Endodermal cell (in vitro differentiated cells): ENCODE measurements at regions not wholly inside any gene's neighbourhood (a gene's known extent, or its start where the extent isn't known, plus 50 kb on each side); places are given as distances from the start of the nearest gene placed in this dataset.

ENCODE experiments used
- DNase-seq: peaks from one replicate; pipeline ENCODE4 v3.0.0-alpha.2; 2017
- H3K27ac ChIP-seq: 2 replicates; pipeline ENCODE4 v1.5.1; 2013; ENCODE audit warnings: mild to moderate bottlenecking, low read depth, low read length, moderate library complexity
- H3K27me3 ChIP-seq: 2 replicates; pipeline ENCODE4 v1.6.1; 2013; ENCODE audit warnings: mild to moderate bottlenecking, low read length, moderate library complexity; ENCODE audit not compliant: insufficient read depth, control insufficient read depth, poor library complexity, severe bottlenecking
- H3K36me3 ChIP-seq: 2 replicates; pipeline ENCODE4 v1.7.0; 2013; ENCODE audit warnings: mild to moderate bottlenecking, low read length, moderate library complexity; ENCODE audit not compliant: control insufficient read depth, insufficient read depth
- H3K4me1 ChIP-seq: one replicate; pipeline ENCODE4 v1.7.0; 2013; ENCODE audit warnings: low read length; ENCODE audit not compliant: control insufficient read depth, insufficient read depth
- H3K4me3 ChIP-seq: 2 replicates; pipeline ENCODE4 v1.5.1; 2013; ENCODE audit warnings: mild to moderate bottlenecking, low read length, moderate library complexity
- H3K9ac ChIP-seq: 2 replicates; pipeline ENCODE4 v1.6.1; 2013; ENCODE audit warnings: mild to moderate bottlenecking, low read length, moderate library complexity; ENCODE audit not compliant: poor library complexity, severe bottlenecking; ENCODE audit errors: extremely low read depth
- H3K9me3 ChIP-seq: 2 replicates; pipeline ENCODE4 v1.6.1; 2013; ENCODE audit warnings: mild to moderate bottlenecking, low read length, moderate library complexity; ENCODE audit not compliant: control insufficient read depth
- H3K27ac Mint-ChIP-seq: 2 replicates; pipeline ENCODE4 v1.8.0; 2020; ENCODE audit warnings: mixed read lengths
- H3K27me3 Mint-ChIP-seq: 2 replicates; pipeline ENCODE4 v1.8.0; 2021; ENCODE audit warnings: mild to moderate bottlenecking, mixed read lengths; ENCODE audit not compliant: insufficient read depth
- H3K36me3 Mint-ChIP-seq: 2 replicates; pipeline ENCODE4 v1.8.0; 2020; ENCODE audit warnings: low read depth, mixed read lengths
- H3K4me1 Mint-ChIP-seq: 2 replicates; pipeline ENCODE4 v1.8.0; 2020; ENCODE audit warnings: mixed read lengths
- H3K4me3 Mint-ChIP-seq: 2 replicates; pipeline ENCODE4 v1.8.0; 2020; ENCODE audit warnings: mild to moderate bottlenecking, moderate library complexity, mixed read lengths
- H3K9me3 Mint-ChIP-seq: 2 replicates; pipeline ENCODE4 v1.8.0; 2020; ENCODE audit warnings: mild to moderate bottlenecking, mixed read lengths
- WGBS, 2 experiments: methylation state at CpG; one replicate each; pipeline versions ENCODE4 v1.1.5 to v1.1.7; 2013; ENCODE audit warnings: missing lambda C conversion rate in 2 of 2, mixed read lengths in 1 of 2; ENCODE audit not compliant: insufficient coverage in 1 of 2, insufficient read length in 1 of 2; 5-methylcytosine and 5-hydroxymethylcytosine counted together
- TF ChIP-seq, protein P1 (sequence below): fragments of 200-600 bp; sonication (generic); conservative IDR thresholded peaks from 2 replicates; pipeline ENCODE4 v1.5.0; 2021; ENCODE audit warnings: antibody characterized with exemption, mild to moderate bottlenecking

DNA sequence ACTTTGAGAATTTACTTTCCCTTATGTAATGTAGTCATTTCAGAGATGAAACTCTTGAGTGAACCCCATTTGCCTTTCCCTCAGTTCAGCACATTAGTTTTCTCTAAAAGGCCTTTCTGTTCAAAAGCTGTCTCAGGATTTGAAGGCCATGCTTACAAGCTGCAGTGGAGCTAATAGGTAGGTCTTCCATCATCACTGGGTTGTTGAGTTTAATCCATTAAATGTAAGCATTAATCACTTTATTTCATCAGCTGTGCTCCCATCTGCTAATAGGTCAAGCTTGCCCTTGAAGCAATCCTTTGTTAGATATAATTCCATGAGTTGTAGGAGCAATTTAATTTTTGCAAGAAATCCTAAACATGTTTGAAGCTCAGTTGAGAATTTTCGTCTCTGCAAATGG, 422.2 kb upstream of the ZP4 start:
- H3K4me3 ChIP-seq = no peak overlapping the region

DNA sequence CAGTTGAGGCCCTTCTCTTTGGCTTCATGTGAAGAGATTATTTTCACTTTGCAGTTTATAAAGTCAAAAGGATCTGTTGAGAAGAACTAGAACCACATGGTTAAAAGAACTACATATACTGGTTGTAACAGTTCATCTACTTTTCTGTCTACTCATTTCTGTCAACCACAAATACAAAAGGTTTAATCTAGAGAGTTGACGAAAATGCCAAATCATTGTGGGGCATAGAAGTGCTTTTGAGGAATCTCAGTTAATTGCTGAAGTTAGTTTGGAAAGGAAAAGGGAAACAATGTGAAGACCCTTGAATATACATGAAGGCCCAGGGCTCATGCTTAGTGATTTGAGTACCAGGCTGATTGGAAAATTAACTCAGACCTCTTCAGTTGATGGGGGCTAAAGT, 415.7 kb upstream of the ZP4 start:
- no peak overlapping the region for H3K27ac Mint-ChIP-seq
- H3K4me3 Mint-ChIP-seq = no peak overlapping the region
- H3K27ac ChIP-seq = no peak overlapping the region
- DNase-seq = no peak
- no peak overlapping the region for H3K9ac ChIP-seq
- no peak overlapping the region for H3K4me3 ChIP-seq
- 92 to 100% methylated on average over 1 of the region's 1 CpG for WGBS, 2 experiments
- no peaks in the 10 kb centered on the region for H3K4me1 ChIP-seq
- H3K27me3 Mint-ChIP-seq = no peaks in the 10 kb centered on the region
- no peaks in the 10 kb centered on the region for H3K4me1 Mint-ChIP-seq
- H3K9me3 ChIP-seq = no peaks in the 10 kb centered on the region
- TF ChIP-seq, protein P1, sequence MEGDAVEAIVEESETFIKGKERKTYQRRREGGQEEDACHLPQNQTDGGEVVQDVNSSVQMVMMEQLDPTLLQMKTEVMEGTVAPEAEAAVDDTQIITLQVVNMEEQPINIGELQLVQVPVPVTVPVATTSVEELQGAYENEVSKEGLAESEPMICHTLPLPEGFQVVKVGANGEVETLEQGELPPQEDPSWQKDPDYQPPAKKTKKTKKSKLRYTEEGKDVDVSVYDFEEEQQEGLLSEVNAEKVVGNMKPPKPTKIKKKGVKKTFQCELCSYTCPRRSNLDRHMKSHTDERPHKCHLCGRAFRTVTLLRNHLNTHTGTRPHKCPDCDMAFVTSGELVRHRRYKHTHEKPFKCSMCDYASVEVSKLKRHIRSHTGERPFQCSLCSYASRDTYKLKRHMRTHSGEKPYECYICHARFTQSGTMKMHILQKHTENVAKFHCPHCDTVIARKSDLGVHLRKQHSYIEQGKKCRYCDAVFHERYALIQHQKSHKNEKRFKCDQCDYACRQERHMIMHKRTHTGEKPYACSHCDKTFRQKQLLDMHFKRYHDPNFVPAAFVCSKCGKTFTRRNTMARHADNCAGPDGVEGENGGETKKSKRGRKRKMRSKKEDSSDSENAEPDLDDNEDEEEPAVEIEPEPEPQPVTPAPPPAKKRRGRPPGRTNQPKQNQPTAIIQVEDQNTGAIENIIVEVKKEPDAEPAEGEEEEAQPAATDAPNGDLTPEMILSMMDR = no peak
- no peaks in the 10 kb centered on the region for H3K27me3 ChIP-seq
- no peaks in the 10 kb centered on the region for H3K36me3 ChIP-seq
- no peaks in the 10 kb centered on the region for H3K9me3 Mint-ChIP-seq
- H3K36me3 Mint-ChIP-seq = no peaks in the 10 kb centered on the region

More for the DNA sequence above, 422.2 kb upstream of the ZP4 start:
- TF ChIP-seq, protein P1 = no peak
- Mint-ChIP-seq H3K4me3 (no peak overlapping the region), H3K27me3 (no peaks in the 10 kb centered on the region), H3K36me3 (no peaks in the 10 kb centered on the region), H3K27ac (no peak overlapping the region), H3K4me1 (no peaks in the 10 kb centered on the region), H3K9me3 (no peaks in the 10 kb centered on the region)
- H3K9ac ChIP-seq = no peak overlapping the region
- 88 to 100% methylated on average over 1 of the region's 1 CpG for WGBS, 2 experiments
- no peaks in the 10 kb centered on the region for H3K36me3 ChIP-seq
- no peak for DNase-seq
- no peaks in the 10 kb centered on the region for H3K4me1 ChIP-seq
- no peak overlapping the region for H3K27ac ChIP-seq
- H3K27me3 ChIP-seq = no peaks in the 10 kb centered on the region
- H3K9me3 ChIP-seq = no peaks in the 10 kb centered on the region

DNA sequence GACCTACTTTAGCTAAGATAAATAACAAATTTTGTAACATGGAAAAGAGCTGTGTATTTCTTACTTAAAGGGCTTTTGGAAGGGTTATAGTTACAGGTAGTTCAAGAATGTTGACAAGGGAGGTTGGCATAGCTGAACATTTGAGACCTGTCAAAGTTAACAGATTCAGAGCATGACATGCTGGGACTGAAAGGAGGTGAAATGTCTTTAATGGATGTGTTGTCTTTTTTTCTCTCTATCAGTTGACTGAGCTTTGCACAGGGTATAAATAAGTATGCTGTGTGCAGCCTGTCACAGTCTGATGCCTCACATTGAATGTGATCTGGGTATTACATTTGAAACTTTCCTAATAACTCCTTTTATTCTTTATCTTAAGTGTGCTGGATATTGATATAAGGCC, 411.9 kb upstream of the ZP4 start:
- Histone ChIP-seq H3K4me1 (no peaks in the 10 kb centered on the region), H3K27ac (no peak overlapping the region), H3K27me3 (no peaks in the 10 kb centered on the region), H3K9me3 (no peaks in the 10 kb centered on the region), H3K4me3 (no peak overlapping the region), H3K9ac (no peak overlapping the region), H3K36me3 (no peaks in the 10 kb centered on the region)
- no peaks in the 10 kb centered on the region for H3K36me3 Mint-ChIP-seq
- H3K4me1 Mint-ChIP-seq = no peaks in the 10 kb centered on the region
- H3K27ac Mint-ChIP-seq = no peak overlapping the region
- DNase-seq = no peak
- TF ChIP-seq, protein P1 = no peak
- no peak overlapping the region for H3K4me3 Mint-ChIP-seq
- H3K9me3 Mint-ChIP-seq = peaks cover 5% of the 10 kb centered on the region
- H3K27me3 Mint-ChIP-seq = no peaks in the 10 kb centered on the region
